Smooth muscle cell (in vitro differentiated cells): ENCODE measurements at regions not wholly inside any gene's neighbourhood (a gene's known extent, or its start where the extent isn't known, plus 50 kb on each side); places are given as distances from the start of the nearest gene placed in this dataset.
A peak's percentile ranks its signal among the peaks of the same experiment; 100 is the strongest.

Experiments used
- DNase-seq: peaks from one replicate; lab custom pipeline; 2025; ENCODE audit not compliant: unreplicated experiment; lab: John Stamatoyannopoulos, UW
- H2AFZ ChIP-seq: fragments of 200-600 bp; sonication (generic); 2 replicates; pipeline ENCODE4 v1.6.0; 2016; ENCODE audit warnings: antibody characterized with exemption, low read depth, mild to moderate bottlenecking
- H3F3A ChIP-seq: fragments of 200-600 bp; sonication (generic); 2 replicates; pipeline ENCODE4 v1.6.0; 2017; ENCODE audit warnings: antibody characterized with exemption, low read depth
- H3K27ac ChIP-seq: fragments of 200-600 bp; sonication (generic); 2 replicates; pipeline ENCODE4 v1.5.1; 2016; ENCODE audit warnings: low read depth, mild to moderate bottlenecking
- H3K27me3 ChIP-seq: fragments of 200-600 bp; sonication (generic); 2 replicates; pipeline ENCODE4 v1.6.1; 2016; ENCODE audit warnings: low read depth, mild to moderate bottlenecking
- H3K36me3 ChIP-seq: fragments of 200-600 bp; sonication (generic); 2 replicates; pipeline ENCODE4 v1.5.1; 2016; ENCODE audit warnings: low read depth
- H3K4me1 ChIP-seq: fragments of 200-600 bp; sonication (generic); 2 replicates; pipeline ENCODE4 v1.5.1; 2016; ENCODE audit warnings: low read depth
- H3K4me2 ChIP-seq: fragments of 200-600 bp; sonication (generic); 2 replicates; pipeline ENCODE4 v1.6.0; 2016; ENCODE audit warnings: mild to moderate bottlenecking
- H3K4me3 ChIP-seq: fragments of 200-600 bp; sonication (generic); 2 replicates; pipeline ENCODE4 v1.5.1; 2016; ENCODE audit warnings: mild to moderate bottlenecking
- H3K79me2 ChIP-seq: fragments of 200-600 bp; sonication (generic); 2 replicates; pipeline ENCODE4 v1.6.0; 2016; ENCODE audit warnings: low read depth, mild to moderate bottlenecking
- H3K9ac ChIP-seq: fragments of 200-600 bp; sonication (generic); 2 replicates; pipeline ENCODE4 v1.6.0; 2016; ENCODE audit warnings: low read depth
- H3K9me3 ChIP-seq: fragments of 200-600 bp; sonication (generic); replicated peaks from 2 replicates; pipeline ENCODE4 v1.5.1; 2016; ENCODE audit warnings: low read depth
- H4K20me1 ChIP-seq: fragments of 200-600 bp; sonication (generic); 2 replicates; pipeline ENCODE4 v1.6.0; 2016; ENCODE audit warnings: low read depth
- WGBS: methylation state at CpG from one replicate; pipeline ENCODE4 v1.1.7; 2016; ENCODE audit warnings: low lambda C conversion rate; 5-methylcytosine and 5-hydroxymethylcytosine counted together
- TF ChIP-seq, protein P1 (sequence below): fragments of 200-600 bp; sonication (generic); IDR thresholded peaks from 2 replicates; pipeline ENCODE4 v1.5.1; 2017; ENCODE audit warnings: borderline replicate concordance, mild to moderate bottlenecking, antibody characterized with exemption; ENCODE audit not compliant: insufficient read depth, poor library complexity, severe bottlenecking

DNA sequence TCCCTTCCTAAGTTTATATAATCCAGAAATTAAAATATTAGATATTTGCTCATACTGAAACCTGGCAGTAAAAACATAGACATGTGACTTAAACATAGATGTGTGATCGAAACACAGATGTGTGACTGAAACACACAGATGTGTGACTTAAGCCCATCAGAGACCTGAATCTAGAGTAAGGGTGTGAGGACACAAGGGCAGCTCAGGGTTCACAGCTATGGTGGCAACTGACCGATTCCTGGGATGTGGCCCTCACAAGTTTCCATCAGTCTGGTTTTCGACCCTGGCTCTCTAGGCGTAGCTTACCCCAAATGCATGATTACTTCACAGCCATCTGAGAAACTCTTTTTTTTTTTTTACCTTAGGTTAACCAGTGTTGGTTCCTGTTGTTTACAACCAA lies 137.0 kb downstream of the NRN1 start:
- Histone ChIP-seq H3K27me3 (no peaks in the 10 kb centered on the region), H3F3A (no peaks in the 10 kb centered on the region), H2AFZ (no peak overlapping the region), H3K4me3 (no peak overlapping the region), H3K27ac (no peak overlapping the region), H3K79me2 (no peaks in the 10 kb centered on the region), H3K9me3 (no peaks in the 10 kb centered on the region), H3K9ac (no peak overlapping the region), H3K4me2 (no peak overlapping the region), H3K36me3 (no peaks in the 10 kb centered on the region), H3K4me1 (no peaks in the 10 kb centered on the region), H4K20me1 (no peaks in the 10 kb centered on the region)
- DNase-seq, result no peak
- TF ChIP-seq, protein P1, sequence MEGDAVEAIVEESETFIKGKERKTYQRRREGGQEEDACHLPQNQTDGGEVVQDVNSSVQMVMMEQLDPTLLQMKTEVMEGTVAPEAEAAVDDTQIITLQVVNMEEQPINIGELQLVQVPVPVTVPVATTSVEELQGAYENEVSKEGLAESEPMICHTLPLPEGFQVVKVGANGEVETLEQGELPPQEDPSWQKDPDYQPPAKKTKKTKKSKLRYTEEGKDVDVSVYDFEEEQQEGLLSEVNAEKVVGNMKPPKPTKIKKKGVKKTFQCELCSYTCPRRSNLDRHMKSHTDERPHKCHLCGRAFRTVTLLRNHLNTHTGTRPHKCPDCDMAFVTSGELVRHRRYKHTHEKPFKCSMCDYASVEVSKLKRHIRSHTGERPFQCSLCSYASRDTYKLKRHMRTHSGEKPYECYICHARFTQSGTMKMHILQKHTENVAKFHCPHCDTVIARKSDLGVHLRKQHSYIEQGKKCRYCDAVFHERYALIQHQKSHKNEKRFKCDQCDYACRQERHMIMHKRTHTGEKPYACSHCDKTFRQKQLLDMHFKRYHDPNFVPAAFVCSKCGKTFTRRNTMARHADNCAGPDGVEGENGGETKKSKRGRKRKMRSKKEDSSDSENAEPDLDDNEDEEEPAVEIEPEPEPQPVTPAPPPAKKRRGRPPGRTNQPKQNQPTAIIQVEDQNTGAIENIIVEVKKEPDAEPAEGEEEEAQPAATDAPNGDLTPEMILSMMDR, result no peak
- 90% methylated on average over 4 of the region's 4 CpGs for WGBS

DNA sequence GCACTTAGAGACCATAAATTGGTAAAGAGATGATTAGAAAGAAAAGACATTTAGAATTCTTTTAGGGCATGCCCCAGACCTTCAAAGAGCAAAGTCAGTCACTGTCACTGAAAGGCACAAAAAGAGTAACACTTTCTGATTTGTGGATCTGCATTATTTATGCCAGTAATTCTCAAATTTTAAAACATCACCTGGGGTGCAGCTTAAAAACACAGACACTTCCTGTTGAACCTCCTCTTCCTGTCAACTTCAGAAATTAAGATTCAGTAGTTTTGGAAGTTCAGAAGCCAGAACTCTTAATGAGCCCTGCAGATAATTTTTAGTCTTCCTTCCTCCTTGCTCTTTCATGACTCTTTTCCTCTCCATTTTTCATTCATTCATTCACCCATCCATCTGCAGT lies 137.5 kb downstream of the NRN1 start:
- DNase-seq, result no peak
- Histone ChIP-seq H3K79me2 (no peaks in the 10 kb centered on the region), H3K4me3 (no peak overlapping the region), H4K20me1 (no peaks in the 10 kb centered on the region), H3K4me2 (no peak overlapping the region), H3K4me1 (no peaks in the 10 kb centered on the region), H3K27ac (no peak overlapping the region), H3K9me3 (no peaks in the 10 kb centered on the region), H3K27me3 (no peaks in the 10 kb centered on the region), H3K9ac (no peak overlapping the region), H3F3A (no peaks in the 10 kb centered on the region), H2AFZ (no peak overlapping the region), H3K36me3 (no peaks in the 10 kb centered on the region)
- TF ChIP-seq, protein P1, result no peak

DNA sequence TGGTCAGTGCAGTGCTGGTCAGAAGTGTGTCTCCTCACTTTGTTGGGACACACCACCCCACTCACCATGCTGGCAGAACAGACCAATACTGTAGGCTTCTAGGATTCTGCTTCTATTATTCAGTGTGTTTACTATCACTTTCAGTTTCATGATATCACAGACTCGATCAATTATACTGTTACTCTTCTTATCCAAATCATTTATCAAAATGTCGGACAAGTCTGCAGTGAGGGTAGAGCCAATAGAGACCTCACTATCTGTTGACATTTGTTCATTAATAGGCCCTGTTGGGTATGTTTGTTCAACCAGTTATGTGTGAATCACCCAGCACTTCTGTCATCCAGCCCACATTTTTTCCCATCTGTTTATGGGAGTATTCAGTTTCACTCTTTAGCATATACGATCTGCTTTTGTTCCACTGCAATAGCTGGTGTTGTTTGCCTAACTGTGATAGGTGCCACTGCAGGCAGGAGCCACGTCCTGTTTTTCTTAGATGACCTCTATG lies 140.1 kb downstream of the NRN1 start:
- Histone ChIP-seq H3K36me3 (no peaks in the 10 kb centered on the region), H3F3A (no peaks in the 10 kb centered on the region), H3K79me2 (no peaks in the 10 kb centered on the region), H3K9ac (no peak overlapping the region), H3K4me1 (no peaks in the 10 kb centered on the region), H4K20me1 (no peaks in the 10 kb centered on the region), H3K27me3 (no peaks in the 10 kb centered on the region), H3K9me3 (no peaks in the 10 kb centered on the region), H3K4me2 (peak overlapping the region; percentile 37), H3K4me3 (peak overlapping the region; percentile 20), H3K27ac (no peak overlapping the region), H2AFZ (no peak overlapping the region)
- DNase-seq, result no peak
- WGBS, result 68% methylated on average over 4 of the region's 4 CpGs
- TF ChIP-seq, protein P1, result no peak

DNA sequence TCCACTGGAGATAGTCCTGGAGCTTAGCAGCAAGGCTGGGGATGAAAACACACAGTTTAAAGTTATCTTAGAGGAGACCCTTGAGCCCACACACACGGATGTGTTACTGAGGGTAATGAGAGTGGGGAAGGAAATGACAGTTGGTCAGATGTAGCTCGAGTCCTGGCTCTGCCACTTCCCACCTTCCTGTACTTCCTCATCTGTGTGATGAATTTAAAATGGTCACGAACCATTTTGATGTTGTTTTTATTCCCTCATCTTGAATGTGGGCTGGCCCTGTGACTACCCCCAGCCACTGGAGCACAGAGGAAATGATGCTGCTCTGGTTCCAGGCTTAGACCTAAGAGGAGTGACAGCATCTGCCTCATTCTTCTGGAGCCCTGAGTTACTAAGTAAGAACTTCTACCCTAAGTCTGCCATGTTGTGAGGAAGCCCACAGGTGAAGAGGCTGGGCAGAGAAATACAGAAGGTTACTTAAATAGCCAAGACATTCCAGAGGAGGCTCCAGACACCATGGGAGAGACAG lies 141.2 kb downstream of the NRN1 start:
- no peak overlapping the region for H2AFZ ChIP-seq
- WGBS, result 70% methylated on average over 3 of the region's 3 CpGs
- no peak overlapping the region for H3K9ac ChIP-seq
- TF ChIP-seq, protein P1, result no peak
- no peaks in the 10 kb centered on the region for H3K36me3 ChIP-seq
- no peaks in the 10 kb centered on the region for H3K9me3 ChIP-seq
- no peaks in the 10 kb centered on the region for H3K27me3 ChIP-seq
- no peaks in the 10 kb centered on the region for H4K20me1 ChIP-seq
- no peaks in the 10 kb centered on the region for H3K79me2 ChIP-seq
- no peak for DNase-seq
- H3K4me1 ChIP-seq, result no peaks in the 10 kb centered on the region
- H3K4me3 ChIP-seq, result no peak overlapping the region
- H3K4me2 ChIP-seq, result no peak overlapping the region
- no peak overlapping the region for H3K27ac ChIP-seq
- H3F3A ChIP-seq, result no peaks in the 10 kb centered on the region
